ENCODE measurements at regions not wholly inside any gene's neighbourhood (a gene's known extent, or its start where the extent isn't known, plus 50 kb on each side); places are given as distances from the start of the nearest gene placed in this dataset.
A peak's percentile ranks its signal among the peaks of the same experiment; 100 is the strongest.
"Not testable (repeated sequence)": the region's sequence is repeated elsewhere in the genome, so short reads cannot be mapped to it uniquely, and the experiment has no call there.

DNA sequence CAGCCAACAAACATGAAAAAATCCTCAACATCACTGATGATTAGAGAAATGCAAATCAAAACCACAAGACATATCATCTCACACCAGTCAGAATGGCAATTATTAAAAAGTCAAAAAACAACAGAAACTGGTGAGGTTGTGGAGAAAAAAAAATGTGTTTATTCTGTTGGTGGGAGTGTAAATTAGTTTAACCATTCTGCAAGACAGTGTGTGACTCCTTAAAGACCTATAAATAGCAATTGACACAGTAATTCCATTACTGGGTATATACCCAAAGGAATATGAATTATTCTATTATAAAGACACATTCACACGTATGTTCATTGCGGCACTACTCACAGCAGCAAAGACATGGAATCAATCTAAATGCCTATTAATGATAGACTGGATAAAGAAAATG is 427.3 kb upstream of the CHORDC1 start:
- DNase-seq (ENCODE audit: low read depth): no peak

DNA sequence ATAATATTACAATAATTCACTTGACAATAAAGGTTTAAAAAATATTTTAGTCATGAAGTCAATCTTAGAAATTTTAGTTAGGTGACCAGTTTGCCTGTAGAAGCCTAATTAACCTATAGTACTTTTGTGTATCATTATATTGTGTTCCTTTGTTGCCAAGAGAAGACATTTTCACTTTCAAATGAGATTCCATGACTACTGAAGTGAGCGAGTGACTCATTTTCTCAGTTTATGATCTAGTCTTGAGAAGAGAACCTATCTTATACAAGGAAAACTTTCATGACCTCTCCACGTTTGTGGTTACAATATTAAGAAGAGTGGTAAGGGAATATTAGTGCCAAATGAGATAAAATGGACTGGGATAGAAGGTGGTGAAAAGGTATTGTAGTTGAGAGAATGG is 423.9 kb upstream of the CHORDC1 start:
- no peak for DNase-seq (ENCODE audit: low read depth)

DNA sequence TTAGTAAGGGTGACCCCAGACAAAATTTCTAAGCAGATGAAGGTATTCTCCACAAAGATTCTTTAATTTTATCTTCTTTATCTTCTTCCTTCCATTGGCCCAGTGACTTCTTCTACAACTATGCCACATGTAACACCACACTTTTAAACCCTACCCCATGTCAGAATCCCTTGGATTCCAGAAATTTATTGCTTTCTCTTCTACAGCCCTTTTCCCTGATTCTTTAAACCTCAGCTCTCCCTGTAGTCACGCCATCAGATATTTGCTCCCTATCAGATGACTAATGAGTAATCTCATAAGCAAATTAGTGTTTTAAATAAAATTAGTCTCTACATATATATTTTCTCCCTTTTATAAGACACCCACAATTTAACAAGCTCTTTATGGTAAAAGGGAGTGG is 423.4 kb upstream of the CHORDC1 start:
- DNase-seq (ENCODE audit: low read depth): no peak

DNA sequence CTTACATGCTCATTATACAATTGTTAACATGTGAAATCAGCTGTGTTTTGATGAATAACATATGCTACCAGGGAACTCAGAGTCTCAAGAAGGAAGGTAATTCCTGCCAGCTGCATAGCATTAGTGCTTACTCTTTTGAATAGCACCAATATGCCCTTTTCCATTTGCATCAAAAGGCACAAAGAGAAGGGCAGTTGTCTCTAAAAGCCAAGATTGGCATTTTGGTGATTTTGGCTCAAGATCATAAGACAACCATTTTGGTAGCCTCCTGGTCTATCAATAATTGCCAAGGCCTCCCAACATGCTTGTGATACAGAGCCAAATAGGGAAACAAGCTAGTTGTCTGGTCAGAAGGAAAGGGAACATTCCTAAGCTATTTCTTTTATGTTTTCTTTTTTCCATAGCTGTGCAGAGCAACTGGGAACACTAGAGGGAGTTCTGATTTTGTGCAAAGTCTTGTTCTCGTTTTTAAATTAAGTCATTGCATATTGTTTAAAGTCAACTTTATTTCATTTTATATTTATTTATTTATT is 416.7 kb upstream of the CHORDC1 start:
- DNase-seq (ENCODE audit: low read depth): peak; percentile 1

DNA sequence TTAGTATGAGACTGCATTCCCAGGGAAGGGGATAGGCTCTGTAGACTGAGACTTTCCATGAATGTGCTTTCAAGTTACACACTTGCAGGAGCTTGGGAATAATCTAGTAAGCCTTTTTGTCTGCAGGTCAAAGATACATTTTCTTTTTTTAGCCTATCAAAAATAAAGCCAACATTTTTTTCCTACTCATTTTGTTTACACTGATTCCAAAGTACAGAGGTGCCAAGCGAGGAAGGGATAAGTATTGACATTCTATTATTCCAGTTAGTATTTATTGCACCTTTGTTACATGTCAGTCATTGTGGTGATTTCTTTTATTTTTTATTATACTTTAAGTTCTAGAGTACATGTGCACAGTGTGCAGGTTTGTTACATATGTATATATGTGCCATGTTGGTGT is 413.0 kb upstream of the CHORDC1 start:
- no peak for DNase-seq (ENCODE audit: low read depth)

DNA sequence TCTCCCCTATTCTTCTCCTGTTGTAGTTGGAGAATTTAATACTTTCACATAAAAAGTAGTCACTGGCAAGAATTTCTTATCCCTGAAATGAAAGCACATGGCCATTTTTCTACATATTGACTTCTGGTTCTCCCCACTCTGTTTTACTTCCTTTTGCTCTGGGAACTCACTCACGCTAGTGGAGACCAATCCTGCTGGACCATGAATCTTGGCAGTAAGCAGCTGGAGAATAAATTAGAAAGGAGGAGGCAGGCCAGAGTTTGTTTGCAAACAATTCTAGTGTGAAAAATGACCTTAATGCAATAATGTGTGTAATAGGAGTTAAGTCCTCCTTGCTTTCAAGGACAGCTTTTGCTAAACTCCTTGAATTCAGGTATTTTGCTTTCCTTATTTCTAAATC is 412.3 kb upstream of the CHORDC1 start:
- DNase-seq (ENCODE audit: low read depth): no peak

DNA sequence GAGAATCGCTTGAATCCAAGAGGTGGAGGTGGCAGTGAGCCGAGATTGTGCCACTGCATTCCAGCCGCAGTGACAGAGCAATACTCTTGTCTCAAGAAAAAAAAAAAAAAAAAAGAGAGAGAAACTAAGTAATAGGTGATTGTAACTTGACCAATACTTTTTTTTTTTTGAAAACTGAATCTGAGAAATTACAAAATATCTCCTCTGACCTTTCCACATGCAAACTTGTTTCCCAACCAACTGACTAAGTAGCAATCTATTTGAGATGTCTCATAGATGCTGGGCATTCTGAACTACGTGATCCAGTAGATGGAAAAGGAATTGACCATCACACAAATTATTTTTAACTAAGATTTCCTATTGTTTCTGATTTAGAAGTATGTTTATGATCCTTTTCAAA is 407.3 kb upstream of the CHORDC1 start:
- no peak for DNase-seq (ENCODE audit: low read depth)

DNA sequence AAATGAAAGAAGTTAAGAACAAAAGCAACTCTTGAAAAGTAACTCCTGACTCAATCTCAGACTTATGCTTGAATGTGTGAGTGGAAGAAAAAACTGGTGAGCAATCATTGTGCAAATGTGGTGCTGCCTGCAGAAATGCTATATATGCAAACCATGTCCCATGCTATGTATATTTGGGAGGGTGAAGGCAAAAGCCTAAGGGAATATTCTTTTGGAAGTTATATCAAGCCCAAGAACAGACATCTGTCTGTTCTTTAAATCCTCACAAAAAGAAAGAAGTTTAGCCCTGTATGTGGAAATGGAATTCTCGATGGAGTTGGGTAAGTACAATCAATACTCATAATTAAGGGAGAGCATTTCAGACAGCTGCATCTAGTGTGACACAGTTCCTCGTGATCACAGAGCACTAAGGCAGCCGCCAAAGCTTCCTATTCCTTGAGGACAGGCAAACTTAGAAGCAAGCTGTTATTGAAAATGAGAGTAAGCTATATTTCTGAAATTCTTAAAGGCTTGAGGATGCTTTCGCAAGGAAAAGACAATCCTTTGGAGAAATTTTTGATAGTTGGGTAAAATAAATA is 406.5 kb upstream of the CHORDC1 start:
- no peak for DNase-seq (ENCODE audit: low read depth)

DNA sequence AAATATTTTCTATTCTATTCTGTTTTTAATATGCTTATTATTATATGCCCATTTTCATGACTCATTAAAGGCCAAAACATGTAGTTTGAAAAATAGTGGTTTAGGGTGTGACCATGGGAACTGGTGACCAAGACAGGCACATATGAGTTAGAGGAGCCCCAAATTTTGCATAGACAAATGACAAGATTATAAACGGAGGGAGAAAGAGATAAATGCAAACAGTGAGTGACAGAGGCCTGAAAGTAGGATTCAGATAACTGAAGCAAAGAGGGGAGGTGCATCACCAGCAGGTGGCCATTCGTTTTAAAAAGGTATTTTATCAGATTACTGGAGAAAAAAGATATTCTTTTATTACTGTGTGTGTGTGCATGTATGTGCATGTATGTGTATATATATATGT is 391.5 kb upstream of the CHORDC1 start:
- DNase-seq (ENCODE audit: low read depth): no peak

DNA sequence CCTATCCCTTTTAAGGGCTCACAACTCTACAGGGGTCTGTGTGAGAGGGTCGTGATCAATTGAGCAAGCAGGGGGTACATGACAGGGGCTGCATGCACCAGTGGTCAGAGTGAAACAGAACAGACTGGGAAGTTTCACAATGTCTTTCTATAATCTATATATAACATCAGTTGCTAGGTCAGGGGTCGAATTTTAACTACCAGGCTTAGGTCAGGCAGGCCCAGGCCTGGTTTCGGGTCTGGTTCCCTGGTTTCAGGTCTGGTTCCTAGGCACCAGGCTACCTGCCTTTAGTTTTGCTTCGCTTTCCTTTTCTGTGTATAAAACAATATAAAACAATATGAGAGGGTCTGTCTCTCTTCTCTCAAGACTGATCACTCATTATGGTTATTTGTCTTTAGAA is 390.2 kb upstream of the CHORDC1 start:
- DNase-seq (ENCODE audit: low read depth): not testable (repeated sequence)

DNA sequence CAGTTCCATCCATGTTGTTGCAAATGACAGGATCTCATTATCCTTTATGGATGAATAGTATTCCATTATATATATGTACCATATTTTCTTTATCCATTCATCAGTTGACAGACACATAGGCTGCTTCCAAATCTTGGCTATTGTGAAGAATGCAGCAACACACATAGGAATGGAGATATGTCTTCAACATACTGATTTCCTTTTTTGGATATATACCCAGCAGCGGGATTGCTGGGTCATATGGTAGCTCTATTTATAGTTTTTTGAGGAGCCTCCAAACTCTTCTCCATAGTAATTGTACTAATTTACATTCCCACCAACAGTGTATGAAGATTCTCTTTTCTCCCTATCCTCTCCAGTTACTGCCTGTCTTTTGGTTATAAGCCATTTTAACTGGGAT is 383.9 kb upstream of the CHORDC1 start:
- DNase-seq (ENCODE audit: low read depth): no peak

DNA sequence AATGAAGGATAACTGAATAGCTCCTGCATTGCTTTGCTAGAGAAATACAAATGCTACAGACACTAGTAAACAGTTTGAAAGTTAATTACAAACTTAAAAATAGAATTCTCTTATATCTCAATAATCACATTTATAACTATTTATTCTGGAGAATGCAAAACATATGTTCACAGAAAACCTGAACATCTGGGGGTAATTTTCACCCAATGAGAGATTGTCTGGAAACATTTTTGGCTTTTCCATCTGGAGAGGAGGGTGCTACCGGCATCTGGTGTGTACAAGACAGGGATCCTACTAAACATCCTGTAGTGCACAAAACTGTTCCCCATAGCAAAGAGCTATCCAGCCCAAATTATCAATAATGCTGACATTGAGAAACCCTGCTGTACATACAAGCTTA is 378.4 kb upstream of the CHORDC1 start:
- DNase-seq (ENCODE audit: low read depth): no peak

DNA sequence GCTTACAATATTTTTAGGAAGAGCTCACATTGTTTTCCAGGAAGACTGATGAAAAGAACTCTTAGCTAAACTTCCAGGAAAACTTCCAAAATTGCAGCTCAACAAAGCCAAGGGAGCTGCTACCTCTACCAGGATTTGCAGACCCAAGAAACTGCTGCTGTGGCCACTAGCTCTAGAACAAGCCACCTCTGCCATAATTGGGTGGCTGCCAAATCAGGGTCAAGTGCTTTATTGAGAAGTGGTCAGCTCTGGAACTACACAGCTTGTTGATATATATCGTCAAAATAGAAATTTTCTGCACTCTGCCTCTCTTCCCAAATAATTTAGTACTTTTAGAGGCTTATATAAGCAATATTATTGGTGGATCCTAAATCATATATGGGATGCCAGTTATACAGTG is 371.8 kb upstream of the CHORDC1 start:
- no peak for DNase-seq (ENCODE audit: low read depth)

DNA sequence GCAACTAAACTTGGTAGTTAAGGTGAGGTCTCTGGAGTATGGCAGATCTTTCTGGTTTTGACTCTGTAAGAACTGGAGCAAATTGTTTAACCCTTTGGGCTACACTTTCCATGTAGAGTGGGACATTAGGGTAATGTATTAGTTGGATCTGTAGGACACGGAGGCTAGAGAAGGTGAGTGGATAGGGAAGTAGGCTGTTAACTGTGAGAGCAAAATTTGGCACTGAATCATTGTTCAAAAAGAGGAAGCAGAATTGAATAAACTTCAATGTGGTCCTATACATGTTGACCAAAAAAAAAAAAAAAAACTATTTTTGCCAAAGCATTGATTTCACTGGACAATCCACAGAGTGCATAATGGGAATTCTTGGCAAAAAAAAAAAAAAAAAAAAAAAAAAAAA is 370.2 kb upstream of the CHORDC1 start:
- DNase-seq (ENCODE audit: low read depth): no peak

DNA sequence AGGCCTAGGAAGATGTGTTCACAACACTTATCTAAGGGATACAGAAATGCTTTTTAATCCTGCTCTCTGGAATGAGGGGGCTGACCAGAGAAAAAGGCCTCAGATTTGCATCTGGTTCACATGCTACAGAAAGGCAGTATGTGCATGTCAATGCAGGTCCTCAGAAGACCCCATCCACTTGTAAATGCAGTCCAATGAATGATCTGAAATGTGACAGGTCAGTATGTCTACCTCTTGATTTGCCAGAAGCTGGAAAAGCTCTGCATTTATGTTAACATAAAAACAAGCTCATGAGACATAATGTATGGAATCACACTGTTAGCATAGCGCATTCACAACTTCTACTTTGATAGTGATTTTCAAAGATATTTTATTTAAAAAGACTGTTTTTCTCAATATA is 367.4 kb upstream of the CHORDC1 start:
- no peak for DNase-seq (ENCODE audit: low read depth)

DNA sequence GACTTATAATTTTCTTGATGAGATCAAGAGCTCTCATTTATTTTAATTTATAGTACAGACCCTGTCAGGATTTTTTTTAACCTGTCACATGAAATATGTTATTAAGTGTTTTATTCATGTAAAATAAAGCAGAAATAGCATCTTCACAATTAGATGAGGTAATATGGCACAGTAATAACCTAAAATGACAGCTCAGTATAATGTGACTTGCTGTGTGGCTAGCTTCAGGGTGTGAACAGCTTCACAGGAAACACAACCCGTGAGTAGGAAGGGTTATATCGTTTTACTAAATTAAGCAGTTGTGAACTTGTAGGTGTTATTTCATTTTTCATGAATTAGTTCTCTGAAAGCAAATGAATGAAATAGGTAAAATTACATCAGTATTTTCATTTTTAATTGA is 366.9 kb upstream of the CHORDC1 start:
- no peak for DNase-seq (ENCODE audit: low read depth)

DNA sequence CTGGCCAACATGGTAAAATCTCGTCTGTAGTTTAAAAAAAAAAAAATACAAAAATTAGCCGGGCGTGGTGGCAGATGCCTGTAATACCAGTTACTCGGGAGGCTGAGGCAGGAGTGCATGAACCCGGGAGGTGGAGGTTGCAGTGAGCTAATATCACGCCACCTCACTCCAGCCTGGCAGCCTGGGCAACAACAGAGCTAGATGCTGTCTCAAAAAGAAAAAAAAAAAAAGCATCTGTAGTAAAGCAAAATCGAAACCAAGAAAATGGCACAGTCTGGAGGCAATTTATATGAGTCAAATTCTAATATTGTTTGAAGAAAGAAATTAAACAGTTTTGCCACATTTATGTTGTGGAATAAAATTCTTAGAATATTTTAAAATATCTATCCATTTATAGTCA is 365.0 kb upstream of the CHORDC1 start:
- DNase-seq (ENCODE audit: low read depth): no peak

DNA sequence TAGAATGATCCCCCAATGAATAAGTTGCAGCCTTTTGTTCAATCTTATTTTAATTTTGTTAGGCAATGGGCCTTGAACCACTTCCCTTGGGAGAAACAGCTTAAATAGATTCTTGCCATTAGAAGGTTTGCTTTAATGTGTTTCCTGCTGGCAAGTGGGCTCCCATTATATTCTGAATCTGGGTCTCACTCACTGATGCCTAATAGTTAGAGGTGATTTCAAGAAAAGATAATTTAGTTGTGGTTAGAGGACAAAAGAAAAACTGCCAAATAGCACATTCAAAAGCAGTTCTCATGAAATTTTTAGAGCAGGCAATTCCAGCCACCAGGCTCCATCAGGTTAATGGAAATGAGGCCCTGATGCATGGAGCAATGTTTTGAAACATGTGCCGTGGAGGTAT is 362.6 kb upstream of the CHORDC1 start:
- no peak for DNase-seq (ENCODE audit: low read depth)

DNA sequence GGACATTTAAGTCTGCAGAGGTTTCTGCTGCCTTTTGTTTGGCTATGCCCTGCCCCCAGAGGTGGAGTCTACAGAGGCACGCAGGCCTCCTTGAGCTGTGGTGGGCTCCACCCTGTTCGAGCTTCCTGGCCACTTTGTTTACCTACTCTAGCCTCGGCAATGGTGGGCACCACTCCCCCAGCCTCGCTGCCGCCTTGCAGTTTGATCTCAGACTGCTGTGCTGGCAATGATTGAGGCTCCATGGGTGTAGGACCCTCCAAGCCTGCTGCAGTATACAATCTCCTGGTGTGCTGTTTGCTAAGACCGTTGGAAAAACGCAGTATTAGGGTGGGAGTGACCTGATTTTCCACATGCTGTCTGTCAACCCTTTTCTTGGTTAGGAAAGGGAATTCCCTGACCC is 360.1 kb upstream of the CHORDC1 start:
- DNase-seq (ENCODE audit: low read depth): not testable (repeated sequence)

DNA sequence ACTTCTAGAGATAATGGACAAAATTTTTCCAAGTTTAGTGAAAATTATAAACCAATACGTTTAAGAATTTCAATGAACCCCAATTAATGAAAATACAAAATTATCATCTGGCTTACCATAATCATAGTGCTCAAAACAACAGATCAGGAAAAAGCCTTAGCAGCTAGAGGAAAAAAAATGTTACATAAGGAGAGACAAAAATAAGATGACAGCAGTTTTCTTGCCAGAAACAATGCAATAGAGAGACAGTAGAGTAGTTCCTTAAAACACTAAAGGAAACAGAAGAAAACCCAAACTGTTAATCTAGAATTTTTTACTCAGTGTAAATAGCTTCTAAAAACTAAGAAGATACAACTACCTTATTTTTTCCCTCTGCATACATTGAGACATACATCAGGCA is 341.7 kb upstream of the CHORDC1 start:
- DNase-seq (ENCODE audit: low read depth): no peak

DNA sequence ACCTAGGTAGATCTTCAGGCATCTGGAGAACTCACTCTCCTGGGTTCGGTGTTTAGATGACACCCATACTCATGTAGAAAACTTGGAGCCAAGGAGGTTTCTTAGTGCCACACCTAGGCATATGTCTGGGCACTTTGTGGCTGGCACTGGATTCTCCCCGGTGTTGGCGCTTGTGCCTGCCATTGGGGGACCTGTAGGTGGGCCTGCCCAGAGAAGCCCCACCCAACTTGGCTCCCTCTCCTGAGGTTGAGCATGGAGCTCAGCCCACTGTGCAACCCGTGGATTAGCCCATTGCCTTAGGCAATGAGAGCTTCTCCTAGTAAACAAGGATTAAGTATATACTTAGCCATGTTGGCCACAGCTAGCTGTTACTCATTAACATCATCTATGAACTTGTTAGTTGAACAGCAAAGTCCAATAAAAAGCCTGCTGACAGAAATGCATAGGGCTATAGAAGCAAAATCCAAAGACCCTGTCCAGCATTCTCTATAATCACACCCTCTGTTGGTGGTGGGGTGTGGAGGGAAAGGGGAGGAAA is 335.5 kb upstream of the CHORDC1 start:
- DNase-seq (ENCODE audit: low read depth): no peak

DNA sequence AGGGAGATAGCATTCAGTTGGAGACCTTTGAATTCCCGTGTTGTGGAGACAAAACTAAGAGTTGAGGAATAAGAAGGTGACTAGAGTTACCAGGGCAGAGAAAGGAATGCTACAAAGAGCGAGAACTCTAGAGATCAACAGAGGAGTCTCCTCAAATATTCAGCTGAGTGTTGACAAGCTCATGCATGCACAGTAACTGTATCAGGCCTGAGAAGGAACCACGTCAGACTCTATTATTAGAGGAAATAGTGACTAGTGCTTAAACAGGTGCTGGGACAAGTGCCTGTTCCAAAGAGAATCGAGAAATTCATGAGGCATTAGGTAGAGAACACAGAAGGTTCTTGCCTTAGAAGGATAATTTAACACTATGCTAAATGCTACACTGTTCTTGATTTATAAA is 333.8 kb upstream of the CHORDC1 start:
- no peak for DNase-seq (ENCODE audit: low read depth)

DNA sequence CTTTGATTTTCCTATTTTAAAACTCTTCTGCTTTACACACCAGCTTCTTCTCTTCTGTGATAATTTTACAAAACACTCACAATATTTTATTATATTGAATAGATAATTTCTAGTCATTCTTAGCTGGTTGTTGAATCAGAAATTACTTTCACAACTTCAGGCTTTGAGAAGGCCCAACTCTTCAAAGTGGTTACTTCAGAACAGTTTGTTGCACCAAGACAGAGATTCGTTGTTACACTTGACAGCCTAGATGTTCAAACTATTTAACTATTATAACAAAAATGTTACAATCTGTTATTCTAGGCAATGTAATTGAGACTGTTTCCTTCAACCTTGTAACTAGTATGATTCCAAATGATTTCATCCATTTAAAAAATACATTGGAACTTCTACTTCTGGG is 333.2 kb upstream of the CHORDC1 start:
- DNase-seq (ENCODE audit: low read depth): no peak

DNA sequence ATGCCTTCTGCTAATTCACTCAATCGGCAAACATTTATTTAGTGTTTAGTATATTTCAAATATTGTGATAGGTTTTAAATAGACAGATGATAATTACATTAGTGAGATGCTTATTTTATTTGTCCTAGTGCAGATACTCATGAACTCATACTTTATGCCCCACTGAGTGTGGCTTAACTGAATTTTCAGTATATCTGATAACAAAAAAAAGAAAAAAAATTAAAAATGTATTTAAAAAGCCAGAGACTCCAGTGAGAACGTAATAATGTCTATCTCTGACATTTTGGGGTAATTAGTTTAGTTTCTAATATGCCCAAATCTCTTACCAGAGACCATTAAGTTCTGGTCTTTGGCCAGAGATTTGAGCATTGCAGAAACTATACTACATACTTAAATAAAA is 332.6 kb upstream of the CHORDC1 start:
- no peak for DNase-seq (ENCODE audit: low read depth)

DNA sequence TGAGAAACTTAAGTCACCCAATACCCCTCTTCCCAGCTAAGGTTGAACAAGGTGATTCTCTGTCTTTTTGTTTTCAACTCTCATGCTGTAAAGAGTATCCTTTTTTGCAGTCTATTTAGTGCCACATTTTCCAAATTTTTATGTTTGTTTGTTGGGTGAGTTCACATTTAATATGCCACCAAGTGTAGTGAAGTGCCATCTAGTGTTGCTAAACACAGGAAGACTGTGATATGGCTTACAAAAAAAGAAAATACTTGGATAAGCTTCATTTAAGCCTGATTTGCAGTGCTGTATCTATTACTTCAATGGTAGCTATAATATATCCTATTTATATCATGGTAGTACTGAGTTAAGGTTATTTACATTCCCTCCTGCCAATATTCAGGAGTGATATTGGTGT is 319.2 kb upstream of the CHORDC1 start:
- no peak for DNase-seq (ENCODE audit: low read depth)

Measured in stromal cell of bone marrow (primary cell).